Mesenchymal stem cell (in vitro differentiated cells and primary cell): ENCODE measurements at regions not wholly inside any gene's neighbourhood (a gene's known extent, or its start where the extent isn't known, plus 50 kb on each side); places are given as distances from the start of the nearest gene placed in this dataset.

Experiments
- DNase-seq: peaks from one replicate; pipeline ENCODE4 v3.0.0-alpha.2; 2013
- H2AFZ ChIP-seq: one replicate; pipeline ENCODE4 v1.6.1; 2013; ENCODE audit warnings: low read depth, mild to moderate bottlenecking, control low read depth, inconsistent platforms, low read length, moderate library complexity
- H2AK5ac ChIP-seq: 2 replicates; pipeline ENCODE4 v1.6.1; 2013; ENCODE audit warnings: low read length, moderate library complexity, mild to moderate bottlenecking, inconsistent platforms; ENCODE audit not compliant: severe bottlenecking
- H2BK120ac ChIP-seq: one replicate; pipeline ENCODE4 v1.6.1; 2013; ENCODE audit warnings: low read depth, mild to moderate bottlenecking, inconsistent platforms, low read length, moderate library complexity
- H2BK12ac ChIP-seq, 2 experiments: one replicate each; pipeline ENCODE4 v1.6.1; 2013; ENCODE audit warnings: inconsistent platforms in 2 of 2, low read length in 2 of 2, mild to moderate bottlenecking in 2 of 2, moderate library complexity in 2 of 2, control low read depth in 1 of 2
- H2BK15ac ChIP-seq: one replicate; pipeline ENCODE4 v1.6.1; 2013; ENCODE audit warnings: mild to moderate bottlenecking, low read depth, inconsistent platforms; ENCODE audit not compliant: poor library complexity, severe bottlenecking
- H2BK5ac ChIP-seq: 2 replicates; pipeline ENCODE4 v1.6.1; 2013; ENCODE audit warnings: low read depth, mild to moderate bottlenecking, low read length, control low read depth, inconsistent platforms; ENCODE audit not compliant: poor library complexity, severe bottlenecking
- H3K14ac ChIP-seq, 2 experiments: one replicate each; pipeline ENCODE4 v1.6.1; 2013; ENCODE audit warnings: inconsistent platforms in 2 of 2, low read length in 2 of 2, control low read depth in 1 of 2, mild to moderate bottlenecking in 1 of 2, moderate library complexity in 1 of 2
- H3K18ac ChIP-seq, 2 experiments: one replicate each; pipeline ENCODE4 v1.6.1; 2013; ENCODE audit warnings: inconsistent platforms in 2 of 2, low read length in 2 of 2, control low read depth in 1 of 2, low read depth in 1 of 2, mild to moderate bottlenecking in 1 of 2
- H3K23ac ChIP-seq, 2 experiments: one replicate each; pipeline ENCODE4 v1.6.1; 2013; ENCODE audit warnings: inconsistent platforms in 2 of 2, low read length in 2 of 2, mild to moderate bottlenecking in 2 of 2, moderate library complexity in 2 of 2, control low read depth in 1 of 2
- H3K27ac ChIP-seq: 2 replicates; pipeline ENCODE4 v1.5.1; 2013; ENCODE audit warnings: mild to moderate bottlenecking, moderate library complexity, low read length, control low read depth, inconsistent platforms; ENCODE audit not compliant: poor library complexity, severe bottlenecking
- H3K27me3 ChIP-seq, 2 experiments: 2 replicates each; pipeline versions ENCODE4 v1.6.1 to v1.7.0; 2013; ENCODE audit warnings: low read length in 2 of 2, mild to moderate bottlenecking in 2 of 2, moderate library complexity in 2 of 2, control low read depth in 1 of 2, inconsistent platforms in 1 of 2; ENCODE audit not compliant: control insufficient read depth in 1 of 2, insufficient read depth in 1 of 2
- H3K36me3 ChIP-seq, 2 experiments: 2 replicates each; pipeline versions ENCODE4 v1.6.1 to v1.7.0; 2013; ENCODE audit warnings: low read length in 2 of 2, control low read depth in 1 of 2, inconsistent platforms in 1 of 2, low read depth in 1 of 2, mild to moderate bottlenecking in 1 of 2; ENCODE audit not compliant: insufficient read depth in 2 of 2, control insufficient read depth in 1 of 2
- H3K4ac ChIP-seq, 2 experiments: one replicate each; pipeline ENCODE4 v1.6.1; 2013; ENCODE audit warnings: inconsistent platforms in 2 of 2, low read length in 2 of 2, mild to moderate bottlenecking in 2 of 2, moderate library complexity in 2 of 2, control low read depth in 1 of 2, low read depth in 1 of 2
- H3K4me1 ChIP-seq: 2 replicates; pipeline ENCODE4 v1.6.1; 2013; ENCODE audit warnings: low read depth, low read length, control low read depth; ENCODE audit not compliant: control insufficient read depth, insufficient read depth
- H3K4me2 ChIP-seq: 2 replicates; pipeline ENCODE4 v1.6.1; 2013; ENCODE audit warnings: low read length, mild to moderate bottlenecking, inconsistent platforms; ENCODE audit not compliant: poor library complexity, severe bottlenecking
- H3K4me3 ChIP-seq, 2 experiments: 2 replicates each; pipeline versions ENCODE4 v1.5.1 to v1.7.0; 2013; ENCODE audit warnings: low read length in 2 of 2, mild to moderate bottlenecking in 2 of 2, control low read depth in 1 of 2, low read depth in 1 of 2; ENCODE audit not compliant: insufficient read depth in 1 of 2
- H3K79me1 ChIP-seq: replicated peaks from 2 replicates; pipeline ENCODE4 v1.6.1; 2013; ENCODE audit warnings: mild to moderate bottlenecking, control low read depth, low read length, inconsistent platforms; ENCODE audit not compliant: poor library complexity, severe bottlenecking
- H3K9ac ChIP-seq: 2 replicates; pipeline ENCODE4 v1.7.0; 2013; ENCODE audit warnings: mild to moderate bottlenecking, low read length, moderate library complexity
- H3K9me3 ChIP-seq: 2 replicates; pipeline ENCODE4 v1.7.0; 2013; ENCODE audit warnings: mild to moderate bottlenecking, low read length; ENCODE audit not compliant: control insufficient read depth
- H4K8ac ChIP-seq: one replicate; pipeline ENCODE4 v1.6.1; 2013; ENCODE audit warnings: inconsistent platforms, mild to moderate bottlenecking, low read length, moderate library complexity
- H4K91ac ChIP-seq: one replicate; pipeline ENCODE4 v1.6.1; 2013; ENCODE audit warnings: mild to moderate bottlenecking, low read length, inconsistent platforms
- WGBS: methylation state at CpG from one replicate; pipeline ENCODE4 v1.1.7; 2013; ENCODE audit warnings: mixed read lengths; 5-methylcytosine and 5-hydroxymethylcytosine counted together

DNA sequence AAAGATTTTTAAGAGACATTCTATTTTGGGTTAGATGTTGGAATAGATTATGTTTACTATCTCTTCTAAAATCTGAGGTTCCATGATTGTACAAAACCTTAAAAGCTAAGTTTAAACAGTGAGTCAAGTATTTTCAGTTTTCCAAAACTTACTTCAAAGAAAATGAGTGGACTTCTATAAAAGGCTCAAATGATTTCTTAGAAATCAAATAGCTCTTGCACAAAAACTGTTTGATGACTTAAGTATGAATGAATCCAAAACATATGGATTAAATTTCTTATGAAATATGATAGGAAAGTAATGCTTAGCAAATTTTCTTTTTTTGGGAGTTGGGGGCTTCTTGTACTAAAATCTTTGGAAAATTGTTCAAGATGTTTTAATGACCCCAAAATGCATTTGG is 837.3 kb upstream of the SLC35B3 start:
- no peak for DNase-seq
- no peak overlapping the region for H3K4me3 ChIP-seq

DNA sequence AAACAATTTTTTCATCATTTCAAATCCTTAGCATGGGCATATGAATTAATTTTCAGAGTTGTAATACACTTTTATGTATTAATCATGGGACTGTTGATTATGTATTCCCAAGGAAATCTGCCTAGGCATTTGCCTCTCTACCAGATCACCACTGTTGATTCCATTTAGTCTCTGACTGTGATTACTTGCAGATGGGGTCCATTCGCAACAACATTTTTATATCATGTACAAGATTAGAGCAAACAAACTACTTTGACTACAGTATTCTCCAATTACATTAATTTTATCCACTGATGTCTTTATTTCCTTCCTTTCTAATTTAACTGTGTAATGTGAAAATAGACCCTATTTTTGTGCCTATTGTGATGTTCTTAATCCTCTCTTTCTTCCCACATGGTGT is 831.4 kb upstream of the SLC35B3 start:
- Histone ChIP-seq H3K36me3 (no peaks in the 10 kb centered on the region), H2BK5ac (no peak overlapping the region), H2BK12ac (no peak overlapping the region), H2BK15ac (no peak overlapping the region), H3K9me3 (no peaks in the 10 kb centered on the region), H4K8ac (no peak overlapping the region), H3K4me1 (no peaks in the 10 kb centered on the region), H3K4me2 (no peak overlapping the region), H3K4ac (no peak overlapping the region), H2BK120ac (no peak overlapping the region), H2AFZ (no peak overlapping the region), H2AK5ac (no peak overlapping the region), H3K14ac (no peak overlapping the region), H3K79me1 (no peaks in the 10 kb centered on the region), H3K23ac (no peak overlapping the region), H3K4me3 (no peak overlapping the region), H3K18ac (no peak overlapping the region), H3K27me3 (no peaks in the 10 kb centered on the region), H3K27ac (no peak overlapping the region), H3K9ac (no peak overlapping the region), H4K91ac (no peak overlapping the region)
- WGBS = 100% methylated on average over 1 of the region's 1 CpG
- no peak for DNase-seq

More for the DNA sequence above, 837.3 kb upstream of the SLC35B3 start:
- Histone ChIP-seq H3K4me1 (no peaks in the 10 kb centered on the region), H3K4ac (no peak overlapping the region), H2AFZ (no peak overlapping the region), H2BK120ac (no peak overlapping the region), H3K27me3 (no peaks in the 10 kb centered on the region), H2BK12ac (no peak overlapping the region), H4K91ac (no peak overlapping the region), H3K79me1 (no peaks in the 10 kb centered on the region), H3K18ac (no peak overlapping the region), H3K4me2 (no peak overlapping the region), H2BK15ac (no peak overlapping the region), H3K36me3 (no peaks in the 10 kb centered on the region), H3K9ac (no peak overlapping the region), H2BK5ac (no peak overlapping the region), H3K14ac (no peak overlapping the region), H3K27ac (no peak overlapping the region), H3K23ac (no peak overlapping the region), H3K9me3 (no peaks in the 10 kb centered on the region), H2AK5ac (no peak overlapping the region), H4K8ac (no peak overlapping the region)

DNA sequence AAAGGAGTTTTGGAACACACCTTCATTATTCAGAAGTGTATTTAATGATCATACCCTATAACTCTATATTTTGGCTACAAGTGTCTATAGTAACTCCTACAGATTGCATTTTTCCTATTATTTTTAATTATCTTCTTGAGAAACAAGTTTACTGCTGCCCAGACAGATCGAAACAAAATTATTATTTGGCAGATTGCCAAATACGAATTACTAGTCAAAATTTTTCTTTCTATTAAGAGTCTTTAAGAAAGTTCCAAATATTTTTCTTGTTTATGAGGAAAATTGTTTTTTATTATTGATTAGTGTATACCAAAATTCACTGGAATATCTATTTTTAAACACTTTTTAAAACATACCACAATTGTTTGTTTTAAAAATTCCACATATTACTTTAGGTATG is 821.9 kb upstream of the SLC35B3 start:
- no peaks in the 10 kb centered on the region for H3K79me1 ChIP-seq
- H3K27ac ChIP-seq = no peak overlapping the region
- no peak overlapping the region for H2BK12ac ChIP-seq
- H3K9me3 ChIP-seq = peaks cover 13% of the 10 kb centered on the region
- H3K14ac ChIP-seq = no peak overlapping the region
- no peaks in the 10 kb centered on the region for H3K36me3 ChIP-seq
- no peak overlapping the region for H2BK15ac ChIP-seq
- no peak overlapping the region for H4K91ac ChIP-seq
- no peak overlapping the region for H3K23ac ChIP-seq
- no peaks in the 10 kb centered on the region for H3K27me3 ChIP-seq
- no peak overlapping the region for H3K4ac ChIP-seq
- no peak for DNase-seq
- peaks cover 2% of the 10 kb centered on the region for H3K4me1 ChIP-seq
- no peak overlapping the region for H2BK5ac ChIP-seq
- H3K4me2 ChIP-seq = no peak overlapping the region
- no peak overlapping the region for H3K18ac ChIP-seq
- no CpG with 5 or more reads among the region's 2 CpGs for WGBS
- H3K4me3 ChIP-seq = no peak overlapping the region
- no peak overlapping the region for H3K9ac ChIP-seq
- H2BK120ac ChIP-seq = no peak overlapping the region
- H2AK5ac ChIP-seq = no peak overlapping the region
- H2AFZ ChIP-seq = no peak overlapping the region
- H4K8ac ChIP-seq = no peak overlapping the region

DNA sequence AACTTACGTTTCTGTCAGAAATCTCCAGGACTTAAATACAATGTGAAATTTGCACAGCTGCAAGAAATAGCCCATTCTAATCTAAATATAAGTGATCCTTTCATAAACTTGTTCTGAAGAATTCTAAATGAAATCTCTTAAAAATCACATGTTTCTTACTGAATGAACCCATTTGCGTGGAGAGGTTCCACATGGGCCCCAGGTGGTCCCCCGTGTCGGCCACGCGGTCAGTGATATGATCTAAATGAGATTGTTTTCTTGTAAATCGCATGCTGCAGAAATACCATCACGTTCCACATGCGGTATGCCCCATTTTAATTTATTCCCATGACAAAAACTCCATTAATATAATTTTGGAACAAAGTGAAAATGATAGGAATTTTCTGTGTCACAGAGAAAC is 818.9 kb upstream of the SLC35B3 start:
- H2BK120ac ChIP-seq = no peak overlapping the region
- H3K23ac ChIP-seq = no peak overlapping the region
- no peak for DNase-seq
- no peak overlapping the region for H3K27ac ChIP-seq
- no peak overlapping the region for H2BK15ac ChIP-seq
- H3K79me1 ChIP-seq = no peaks in the 10 kb centered on the region
- no peak overlapping the region for H3K18ac ChIP-seq
- no peak overlapping the region for H3K4me2 ChIP-seq
- H3K9ac ChIP-seq = no peak overlapping the region
- no peak overlapping the region for H4K8ac ChIP-seq
- H2BK12ac ChIP-seq = no peak overlapping the region
- no peak overlapping the region for H2BK5ac ChIP-seq
- H3K9me3 ChIP-seq = no peaks in the 10 kb centered on the region
- no peak overlapping the region for H4K91ac ChIP-seq
- H2AK5ac ChIP-seq = no peak overlapping the region
- no peak overlapping the region for H3K4me3 ChIP-seq
- no peak overlapping the region for H3K14ac ChIP-seq
- H3K4me1 ChIP-seq = peaks cover 4% of the 10 kb centered on the region
- 92% methylated on average over 6 of the region's 9 CpGs for WGBS
- no peak overlapping the region for H2AFZ ChIP-seq
- no peaks in the 10 kb centered on the region for H3K27me3 ChIP-seq
- no peak overlapping the region for H3K4ac ChIP-seq
- H3K36me3 ChIP-seq = no peaks in the 10 kb centered on the region
